A673 (cell line): ENCODE measurements at regions not wholly inside any gene's neighbourhood (a gene's known extent, or its start where the extent isn't known, plus 50 kb on each side); places are given as distances from the start of the nearest gene placed in this dataset.

Experiments
- CTCF ChIP-seq: fragments of 300-800, 200-600 bp; sonication (generic); conservative IDR thresholded peaks from 2 replicates; pipeline ENCODE4 v1.5.1; 2017; ENCODE audit warnings: low read depth, mild to moderate bottlenecking, antibody characterized with exemption, low read length, moderate library complexity, mixed read lengths
- EZH2 ChIP-seq: fragments of 200-600 bp; sonication (generic); IDR thresholded peaks from 2 replicates; pipeline ENCODE4 v1.6.1; 2017; ENCODE audit warnings: borderline replicate concordance, low read depth, mild to moderate bottlenecking, mixed read lengths, antibody characterized with exemption, low read length; ENCODE audit not compliant: poor library complexity, severe bottlenecking

- TF ChIP-seq CTCF: no peak
- no peak for TF ChIP-seq EZH2
Observed at GRCh38 chr1:102262994-102263393, 266.3 kb upstream of the OLFM3 start.
